H1 (cell line): ENCODE measurements at regions not wholly inside any gene's neighbourhood (a gene's known extent, or its start where the extent isn't known, plus 50 kb on each side); places are given as distances from the start of the nearest gene placed in this dataset.

Experiments
- CTCF ChIA-PET: fragments of 300-600 bp; sonication (Branson Sonifier 250); formaldehyde crosslinking; loops from one replicate; lab custom pipeline; 2021; ENCODE audit not compliant: partially characterized antibody; lab: Charles Lee
- POLR2A ChIA-PET: fragments of 300-600 bp; sonication (Branson Sonifier 250); formaldehyde crosslinking; loops from one replicate; lab custom pipeline; 2021; ENCODE audit warnings: inconsistent platforms; ENCODE audit not compliant: partially characterized antibody; lab: Charles Lee
- DNase-seq, 2 experiments: peaks; one replicate each; pipeline versions ENCODE4 v3.0.0 to v3.0.0-alpha.2; 2010 to 2022; ENCODE audit warnings: low spot score in 2 of 2, low read depth in 1 of 2, mixed read lengths in 1 of 2
- FAIRE-seq: peaks from 2 replicates; lab custom pipeline; 2011; peaks lifted over from hg19 to GRCh38; lab: Jason Lieb, UNC
- H2AFZ ChIP-seq: 2 replicates; pipeline ENCODE4 v1.8.1; 2012; ENCODE audit warnings: low read length, inconsistent platforms
- H2AK5ac ChIP-seq: 2 replicates; pipeline ENCODE4 v1.6.1; 2013; ENCODE audit warnings: low read depth, low read length
- H2BK120ac ChIP-seq: replicated peaks from 2 replicates; pipeline ENCODE3; 2013; ENCODE audit warnings: low read depth, low read length, inconsistent platforms
- H2BK12ac ChIP-seq: 2 replicates; pipeline ENCODE4 v1.6.1; 2013; ENCODE audit warnings: low read depth, low read length
- H2BK15ac ChIP-seq: 2 replicates; pipeline ENCODE4 v1.6.1; 2013; ENCODE audit warnings: low read length
- H2BK20ac ChIP-seq: 2 replicates; pipeline ENCODE4 v1.6.1; 2013; ENCODE audit warnings: low read length
- H2BK5ac ChIP-seq: 2 replicates; pipeline ENCODE4 v1.6.1; 2013; ENCODE audit warnings: low read depth, low read length
- H3K14ac ChIP-seq: 2 replicates; pipeline ENCODE4 v1.6.1; 2013; ENCODE audit warnings: inconsistent platforms; ENCODE audit not compliant: insufficient read length
- H3K18ac ChIP-seq: 2 replicates; pipeline ENCODE4 v1.6.1; 2013; ENCODE audit warnings: low read length; ENCODE audit errors: extremely low read depth
- H3K23ac ChIP-seq: 2 replicates; pipeline ENCODE4 v1.6.1; 2013; ENCODE audit warnings: inconsistent platforms; ENCODE audit not compliant: insufficient read length
- H3K23me2 ChIP-seq: 2 replicates; pipeline ENCODE4 v1.6.1; 2013; ENCODE audit warnings: low read depth, low read length
- H3K27ac ChIP-seq: 2 replicates; pipeline ENCODE4 v1.6.1; 2011; ENCODE audit warnings: low read depth, low read length, inconsistent platforms
- H3K27me3 ChIP-seq, 4 experiments: replicated peaks in 1 of 4; 1 replicate in 1 of 4; 2 replicates in 3 of 4; pipeline versions ENCODE4 v1.6.1 to v1.8.1; 2011 to 2013; ENCODE audit warnings: low read length in 3 of 4, mild to moderate bottlenecking in 3 of 4, inconsistent platforms in 2 of 4, mixed read lengths in 2 of 4, moderate library complexity in 1 of 4; ENCODE audit not compliant: control insufficient read depth in 3 of 4, insufficient read depth in 3 of 4; ENCODE audit errors: extremely low read depth in 1 of 4
- H3K36me3 ChIP-seq, 4 experiments: 2 replicates each; pipeline versions ENCODE4 v1.6.1 to v1.8.1; 2011 to 2013; ENCODE audit warnings: mild to moderate bottlenecking in 4 of 4, low read length in 3 of 4, moderate library complexity in 2 of 4, control low read depth in 1 of 4, inconsistent platforms in 1 of 4; ENCODE audit not compliant: insufficient read depth in 4 of 4, control insufficient read depth in 2 of 4
- H3K4ac ChIP-seq: replicated peaks from 2 replicates; pipeline ENCODE3; 2013; ENCODE audit warnings: low read length, low read depth, mixed read lengths, inconsistent platforms; ENCODE audit not compliant: insufficient read length
- H3K4me1 ChIP-seq, 4 experiments: replicated peaks in 1 of 4; 1 replicate in 1 of 4; 2 replicates in 3 of 4; pipeline versions ENCODE4 v1.6.1 to v1.8.1; 2011 to 2013; ENCODE audit warnings: low read length in 3 of 4, inconsistent platforms in 2 of 4, mixed read lengths in 1 of 4; ENCODE audit not compliant: insufficient read depth in 4 of 4, control insufficient read depth in 3 of 4
- H3K4me2 ChIP-seq, 2 experiments: 2 replicates each; pipeline versions ENCODE4 v1.6.1 to v1.8.1; 2011 to 2013; ENCODE audit warnings: low read depth in 2 of 2, low read length in 2 of 2, control low read depth in 1 of 2, inconsistent platforms in 1 of 2, mild to moderate bottlenecking in 1 of 2; ENCODE audit not compliant: insufficient read depth in 1 of 2
- H3K4me3 ChIP-seq, 4 experiments: fragments of 200-600, 300-600 bp in 1 of 4; sonication (generic), shearing (Covaris generic), sonication (Bioruptor Twin) in 1 of 4; 2 replicates each; pipeline versions ENCODE4 v1.5.1 to v1.8.1; 2011 to 2016; ENCODE audit warnings: low read length in 4 of 4, low read depth in 3 of 4, control low read depth in 2 of 4, inconsistent platforms in 2 of 4, mild to moderate bottlenecking in 2 of 4, mixed read lengths in 1 of 4, moderate library complexity in 1 of 4; ENCODE audit not compliant: insufficient read depth in 2 of 4; ENCODE audit errors: extremely low read depth in 1 of 4
- H3K56ac ChIP-seq: replicated peaks from 2 replicates; pipeline ENCODE3; 2013; ENCODE audit warnings: low read depth, mild to moderate bottlenecking, mixed read lengths, low read length, inconsistent platforms; ENCODE audit not compliant: insufficient read length
- H3K79me1 ChIP-seq: 2 replicates; pipeline ENCODE4 v1.6.1; 2013; ENCODE audit warnings: low read depth, low read length, control low read depth
- H3K79me2 ChIP-seq, 2 experiments: 2 replicates each; pipeline versions ENCODE4 v1.6.1 to v1.8.1; 2012 to 2013; ENCODE audit warnings: low read length in 2 of 2, mild to moderate bottlenecking in 2 of 2, inconsistent platforms in 1 of 2; ENCODE audit not compliant: insufficient read depth in 2 of 2, control insufficient read depth in 1 of 2
- H3K9ac ChIP-seq, 4 experiments: replicated peaks in 1 of 4; 1 replicate in 1 of 4; 2 replicates in 3 of 4; pipeline versions ENCODE4 v1.6.1 to v1.8.1; 2011 to 2013; ENCODE audit warnings: low read depth in 3 of 4, low read length in 3 of 4, control low read depth in 2 of 4, mild to moderate bottlenecking in 2 of 4, moderate library complexity in 2 of 4, inconsistent platforms in 1 of 4; ENCODE audit errors: extremely low read depth in 1 of 4
- H3K9me3 ChIP-seq, 2 experiments: 2 replicates each; pipeline versions ENCODE4 v1.6.1 to v1.8.1; 2012 to 2013; ENCODE audit warnings: mild to moderate bottlenecking in 2 of 2, moderate library complexity in 2 of 2, control low read depth in 1 of 2, inconsistent platforms in 1 of 2, low read depth in 1 of 2, low read length in 1 of 2, mixed read lengths in 1 of 2; ENCODE audit not compliant: insufficient read depth in 2 of 2
- H4K20me1 ChIP-seq, 2 experiments: replicated peaks in 1 of 2; 2 replicates each; pipeline versions ENCODE3 to v1.8.1; 2011 to 2013; ENCODE audit warnings: inconsistent platforms in 2 of 2, low read length in 2 of 2, mild to moderate bottlenecking in 1 of 2; ENCODE audit not compliant: insufficient read depth in 2 of 2, control insufficient read depth in 1 of 2
- H4K5ac ChIP-seq: 2 replicates; pipeline ENCODE4 v1.6.1; 2013; ENCODE audit warnings: low read length, low read depth, mixed read lengths, inconsistent platforms; ENCODE audit not compliant: insufficient read length
- H4K8ac ChIP-seq: 2 replicates; pipeline ENCODE4 v1.8.0; 2013; ENCODE audit warnings: mild to moderate bottlenecking, moderate library complexity, low read length, inconsistent platforms; ENCODE audit not compliant: insufficient read depth; ENCODE audit errors: extremely low read depth
- H4K91ac ChIP-seq: replicated peaks from 2 replicates; pipeline ENCODE3; 2013; ENCODE audit warnings: low read length, mixed read lengths, inconsistent platforms; ENCODE audit not compliant: insufficient read length
- BACH1 ChIP-seq: IDR thresholded peaks from 2 replicates; pipeline ENCODE4 v1.6.1; 2012; ENCODE audit warnings: low read length, improper control_type of control experiment
- CEBPB ChIP-seq: IDR thresholded peaks from 2 replicates; pipeline ENCODE4 v1.6.1; 2012; ENCODE audit warnings: low read depth, low read length
- CHD1 ChIP-seq: IDR thresholded peaks from 2 replicates; pipeline ENCODE4 v1.6.1; 2012; ENCODE audit warnings: low read depth, low read length, improper control_type of control experiment
- GABPA ChIP-seq: IDR thresholded peaks from 2 replicates; pipeline ENCODE4 v1.6.1; 2011; ENCODE audit warnings: mild to moderate bottlenecking, low read length, moderate library complexity, borderline replicate concordance; ENCODE audit not compliant: insufficient read depth
- JUN ChIP-seq: IDR thresholded peaks from 2 replicates; pipeline ENCODE4 v1.6.1; 2011; ENCODE audit warnings: low read depth, mild to moderate bottlenecking, improper control_type of control experiment, low read length
- RBBP5 ChIP-seq: IDR thresholded peaks from 2 replicates; pipeline ENCODE4 v1.7.1; 2012; ENCODE audit warnings: low read depth, mild to moderate bottlenecking, inconsistent platforms, low read length, moderate library complexity, borderline replicate concordance
- SIRT6 ChIP-seq: IDR thresholded peaks from one replicate; pipeline ENCODE4 v1.7.1; 2012; ENCODE audit warnings: low read length, inconsistent platforms
- SP1 ChIP-seq: IDR thresholded peaks from 2 replicates; pipeline ENCODE4 v1.6.1; 2011; ENCODE audit warnings: low read depth, low read length
- TAF1 ChIP-seq: IDR thresholded peaks from 2 replicates; pipeline ENCODE4 v1.6.1; 2011; ENCODE audit warnings: mild to moderate bottlenecking, low read depth, low read length
- WGBS, 2 experiments: shearing (Covaris generic) in 1 of 2; methylation state at CpG; one replicate each; pipeline versions ENCODE4 v1.1.6 to v1.1.7; 2013 to 2015; ENCODE audit warnings: low lambda C conversion rate in 2 of 2, mixed read lengths in 2 of 2, inconsistent platforms in 1 of 2, low coverage in 1 of 2, missing lambda C conversion rate in 1 of 2; ENCODE audit not compliant: insufficient replicate concordance in 2 of 2, insufficient coverage in 1 of 2, insufficient read length in 1 of 2; ENCODE audit errors: extremely low coverage in 1 of 2, missing lambda C conversion rate in 1 of 2; 5-methylcytosine and 5-hydroxymethylcytosine counted together
- TF ChIP-seq, protein P1 (sequence below): IDR thresholded peaks from 2 replicates; pipeline ENCODE4 v1.6.1; 2012; ENCODE audit warnings: inconsistent platforms

- ChIA-PET CTCF (interaction anchor here (1.1 kb wide), 2 partner anchors 9 to 49 kb away, joined by 3 to 4 read pairs; no protein-coding TSS in a partner anchor), POLR2A (no interaction called here)
- H3K4me3 ChIP-seq, result no peak overlapping the region
- no peak overlapping the region for H2AFZ ChIP-seq
- H3K79me2 ChIP-seq, result no peaks in the 10 kb centered on the region
- no peak overlapping the region for H3K4me2 ChIP-seq
- no peak overlapping the region for H2BK5ac ChIP-seq
- H3K56ac ChIP-seq, result no peak overlapping the region
- H4K8ac ChIP-seq, result no peak overlapping the region
- no peak overlapping the region for H3K14ac ChIP-seq
- H2BK120ac ChIP-seq, result no peak overlapping the region
- no peaks in the 10 kb centered on the region for H3K36me3 ChIP-seq
- FAIRE-seq (no peak), DNase-seq (no peak)
- no peak overlapping the region for H2BK15ac ChIP-seq
- no peak overlapping the region for H4K5ac ChIP-seq
- H3K9ac ChIP-seq, result no peak overlapping the region
- H3K23me2 ChIP-seq, result no peaks in the 10 kb centered on the region
- H3K9me3 ChIP-seq, result no peaks in the 10 kb centered on the region
- no peaks in the 10 kb centered on the region for H3K27me3 ChIP-seq
- H3K4me1 ChIP-seq, result no peaks in the 10 kb centered on the region
- no peak overlapping the region for H3K23ac ChIP-seq
- no peak overlapping the region for H3K18ac ChIP-seq
- H3K27ac ChIP-seq, result no peak overlapping the region
- no peak overlapping the region for H2BK12ac ChIP-seq
- WGBS, 2 experiments, result 90% methylated on average over 2 of the region's 2 CpGs; no CpG with 5 or more reads in 1 of the 2 experiments
- no peak overlapping the region for H3K4ac ChIP-seq
- TF ChIP-seq JUN, result no peak
- no peak for TF ChIP-seq CHD1
- TF ChIP-seq BACH1, result no peak
- TF ChIP-seq TAF1, result no peak
- no peak for TF ChIP-seq GABPA
- TF ChIP-seq, protein P1, sequence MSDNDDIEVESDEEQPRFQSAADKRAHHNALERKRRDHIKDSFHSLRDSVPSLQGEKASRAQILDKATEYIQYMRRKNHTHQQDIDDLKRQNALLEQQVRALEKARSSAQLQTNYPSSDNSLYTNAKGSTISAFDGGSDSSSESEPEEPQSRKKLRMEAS, result no peak
- TF ChIP-seq RBBP5, result no peak
- no peak for TF ChIP-seq CEBPB
- no peak for TF ChIP-seq SP1
- no peak for TF ChIP-seq SIRT6
- no peaks in the 10 kb centered on the region for H3K79me1 ChIP-seq
- H2BK20ac ChIP-seq, result no peak overlapping the region
- no peaks in the 10 kb centered on the region for H4K20me1 ChIP-seq
- H2AK5ac ChIP-seq, result no peak overlapping the region
- no peak overlapping the region for H4K91ac ChIP-seq
These were observed 217.5 kb upstream of the SEL1L start for GRCh38 chr14:81751198-81751597.
